WI38 (cell line): ENCODE measurements at regions not wholly inside any gene's neighbourhood (a gene's known extent, or its start where the extent isn't known, plus 50 kb on each side); places are given as distances from the start of the nearest gene placed in this dataset.

Source experiments
- H3K4me3 ChIP-seq: 2 replicates; pipeline ENCODE4 v1.5.1; 2011; ENCODE audit warnings: low read depth, mild to moderate bottlenecking, control low read depth, low read length
- CTCF ChIP-seq: IDR thresholded peaks from 2 replicates; pipeline ENCODE4 v1.5.1; 2012; ENCODE audit warnings: low read depth, mild to moderate bottlenecking, control low read depth, low read length

GRCh38 chr1:56071351-56071750, 508.0 kb downstream of the PLPP3 start:
- no peak for TF ChIP-seq CTCF
- no peak overlapping the region for H3K4me3 ChIP-seq

GRCh38 chr1:56070601-56071000, 508.8 kb downstream of the PLPP3 start:
- no peak for TF ChIP-seq CTCF
- H3K4me3 ChIP-seq, result no peak overlapping the region

- TF ChIP-seq CTCF, result no peak
- no peak overlapping the region for H3K4me3 ChIP-seq
These were observed 509.5 kb downstream of the PLPP3 start for GRCh38 chr1:56069824-56070223.

- no peak overlapping the region for H3K4me3 ChIP-seq
- TF ChIP-seq CTCF, result no peak
These were observed 510.5 kb downstream of the PLPP3 start for GRCh38 chr1:56068908-56069307.

- no peak overlapping the region for H3K4me3 ChIP-seq
- TF ChIP-seq CTCF, result no peak
These were observed 511.2 kb downstream of the PLPP3 start for GRCh38 chr1:56068210-56068609.

- no peak for TF ChIP-seq CTCF
- H3K4me3 ChIP-seq, result no peak overlapping the region
These were observed 513.6 kb downstream of the PLPP3 start for GRCh38 chr1:56065729-56066128.

GRCh38 chr1:56064705-56065104, 514.7 kb downstream of the PLPP3 start:
- no peak overlapping the region for H3K4me3 ChIP-seq
- TF ChIP-seq CTCF, result no peak
